ENCODE measurements at regions not wholly inside any gene's neighbourhood (a gene's known extent, or its start where the extent isn't known, plus 50 kb on each side); places are given as distances from the start of the nearest gene placed in this dataset.

- CTCF ChIA-PET = no interaction called here
Observed at GRCh38 chr4:106583567-106583966, 215.0 kb upstream of the GIMD1 start.

GRCh38 chr4:106583108-106583507 lies 214.5 kb upstream of the GIMD1 start:
- no peak overlapping the region for H3K27ac Mint-ChIP-seq
- Histone ChIP-seq H3K4me3 (ENCODE audit: control extremely low read depth in 1 of 5, extremely low read depth in 1 of 5, insufficient read depth in 1 of 5, low read depth in 2 of 5, low read length in 4 of 5) (no peak overlapping the region), H4K20me1 (ENCODE audit: control insufficient read depth, insufficient read depth, low read length, poor library complexity, severe bottlenecking) (no peaks in the 10 kb centered on the region), H2AFZ (ENCODE audit: insufficient read depth, low read depth, low read length, poor library complexity, severe bottlenecking) (no peak overlapping the region), H3K9me3 (ENCODE audit: control extremely low read depth in 1 of 3, control insufficient read depth in 2 of 3, insufficient read depth in 1 of 3, low read length in 2 of 3) (no peaks in the 10 kb centered on the region), H3K27ac (ENCODE audit: low read length in 2 of 2) (no peak overlapping the region), H3K36me3 (replicated peaks in 1 of 2; ENCODE audit: control extremely low read depth in 1 of 2, control insufficient read depth in 1 of 2, extremely low read depth in 1 of 2, insufficient read depth in 2 of 2, low read length in 1 of 2) (no peaks in the 10 kb centered on the region), H3K9ac (ENCODE audit: low read length) (no peak overlapping the region), H3K4me2 (replicated peaks; ENCODE audit: low read depth, low read length, poor library complexity, severe bottlenecking) (no peak overlapping the region), H3K27me3 (replicated peaks in 1 of 4; ENCODE audit: control extremely low read depth in 1 of 4, control insufficient read depth in 3 of 4, insufficient read depth in 4 of 4, low read length in 3 of 4) (no peaks in the 10 kb centered on the region), H3K4me1 (ENCODE audit: control insufficient read depth in 2 of 2, insufficient read depth in 2 of 2, low read length in 2 of 2) (no peaks in the 10 kb centered on the region), H3K79me2 (ENCODE audit: control insufficient read depth, insufficient read depth, low read length) (no peaks in the 10 kb centered on the region)
- no peak for DNase-seq
- H3K27me3 Mint-ChIP-seq = no peaks in the 10 kb centered on the region
- intact Hi-C loops (cut with micrococcal nuclease) = no loop called here
- H3K9me3 Mint-ChIP-seq (ENCODE audit: insufficient read depth) = no peaks in the 10 kb centered on the region
- ChIA-PET POLR2A (no interaction called here), CTCF (no interaction called here)
- H3K4me1 Mint-ChIP-seq = no peaks in the 10 kb centered on the region
- WGBS (ENCODE audit: insufficient coverage) = no CpG with 5 or more reads among the region's 2 CpGs
- no peak for ATAC-seq (ENCODE audit: low read depth)
- TF ChIP-seq EZH2 (IDR thresholded peaks at IDR 0.05; ENCODE audit: borderline replicate concordance, insufficient read depth, low read depth, low read length, poor library complexity, severe bottlenecking) = no peak
- no peak for TF ChIP-seq CTCF (IDR thresholded peaks at IDR 0.05)
- no peak overlapping the region for H3K4me3 Mint-ChIP-seq

More at GRCh38 chr4:106583567-106583966, 215.0 kb upstream of the GIMD1 start:
- Mint-ChIP-seq H3K9me3 (ENCODE audit: insufficient read depth) (no peaks in the 10 kb centered on the region), H3K4me1 (no peaks in the 10 kb centered on the region), H3K27me3 (no peaks in the 10 kb centered on the region), H3K4me3 (no peak overlapping the region), H3K27ac (no peak overlapping the region)
- intact Hi-C loops (cut with micrococcal nuclease) = no loop called here
- no peak for ATAC-seq (ENCODE audit: low read depth)
- TF ChIP-seq EZH2 (IDR thresholded peaks at IDR 0.05; ENCODE audit: borderline replicate concordance, insufficient read depth, low read depth, low read length, poor library complexity, severe bottlenecking) = no peak
- no peak for TF ChIP-seq CTCF (IDR thresholded peaks at IDR 0.05)
- H3K79me2 ChIP-seq (ENCODE audit: control insufficient read depth, insufficient read depth, low read length) = no peaks in the 10 kb centered on the region
- WGBS (ENCODE audit: insufficient coverage) = no CpG with 5 or more reads among the region's 2 CpGs
- POLR2A ChIA-PET = no interaction called here
- no peaks in the 10 kb centered on the region for H3K9me3 ChIP-seq (ENCODE audit: control extremely low read depth in 1 of 3, control insufficient read depth in 2 of 3, insufficient read depth in 1 of 3, low read length in 2 of 3)
- no peaks in the 10 kb centered on the region for H4K20me1 ChIP-seq (ENCODE audit: control insufficient read depth, insufficient read depth, low read length, poor library complexity, severe bottlenecking)
- H3K36me3 ChIP-seq (replicated peaks in 1 of 2; ENCODE audit: control extremely low read depth in 1 of 2, control insufficient read depth in 1 of 2, extremely low read depth in 1 of 2, insufficient read depth in 2 of 2, low read length in 1 of 2) = no peaks in the 10 kb centered on the region
- no peak for DNase-seq
- H3K9ac ChIP-seq (ENCODE audit: low read length) = no peak overlapping the region
- H3K27ac ChIP-seq (ENCODE audit: low read length in 2 of 2) = no peak overlapping the region
- no peak overlapping the region for H3K4me2 ChIP-seq (replicated peaks; ENCODE audit: low read depth, low read length, poor library complexity, severe bottlenecking)
- no peak overlapping the region for H2AFZ ChIP-seq (ENCODE audit: insufficient read depth, low read depth, low read length, poor library complexity, severe bottlenecking)
- H3K4me1 ChIP-seq (ENCODE audit: control insufficient read depth in 2 of 2, insufficient read depth in 2 of 2, low read length in 2 of 2) = no peaks in the 10 kb centered on the region
- no peaks in the 10 kb centered on the region for H3K27me3 ChIP-seq (replicated peaks in 1 of 4; ENCODE audit: control extremely low read depth in 1 of 4, control insufficient read depth in 3 of 4, insufficient read depth in 4 of 4, low read length in 3 of 4)
- no peak overlapping the region for H3K4me3 ChIP-seq (ENCODE audit: control extremely low read depth in 1 of 5, extremely low read depth in 1 of 5, insufficient read depth in 1 of 5, low read depth in 2 of 5, low read length in 4 of 5)

All from B cell (primary cell).